ENCODE measurements at regions not wholly inside any gene's neighbourhood (a gene's known extent, or its start where the extent isn't known, plus 50 kb on each side); places are given as distances from the start of the nearest gene placed in this dataset.
A peak's percentile ranks its signal among the peaks of the same experiment; 100 is the strongest.
"Not testable (repeated sequence)": the region's sequence is repeated elsewhere in the genome, so short reads cannot be mapped to it uniquely, and the experiment has no call there.

- no peak for DNase-seq
Observed at GRCh38 chr3:67064105-67064504, 66.0 kb downstream of the KBTBD8 start.

- no peak for DNase-seq
Observed at GRCh38 chr3:67067251-67067650, 69.1 kb downstream of the KBTBD8 start.

- not testable (repeated sequence) for DNase-seq
Observed at GRCh38 chr3:67072640-67073039, 74.5 kb downstream of the KBTBD8 start.

GRCh38 chr3:67073812-67074211 lies 75.7 kb downstream of the KBTBD8 start:
- DNase-seq: no peak

- no peak for DNase-seq
Observed at GRCh38 chr3:67075295-67075694, 77.2 kb downstream of the KBTBD8 start.

- DNase-seq: no peak
Observed at GRCh38 chr3:67076607-67077006, 78.5 kb downstream of the KBTBD8 start.

GRCh38 chr3:67077656-67078055 lies 79.5 kb downstream of the KBTBD8 start:
- DNase-seq: no peak

- no peak for DNase-seq
Observed at GRCh38 chr3:67082533-67083024, 84.5 kb downstream of the KBTBD8 start.

- DNase-seq: no peak
Observed at GRCh38 chr3:67083277-67083676, 85.2 kb downstream of the KBTBD8 start.

GRCh38 chr3:67087788-67088187 lies 89.7 kb downstream of the KBTBD8 start:
- no peak for DNase-seq

- no peak for DNase-seq
Observed at GRCh38 chr3:67090474-67090873, 92.4 kb downstream of the KBTBD8 start.

GRCh38 chr3:67093305-67093704 lies 95.2 kb downstream of the KBTBD8 start:
- no peak for DNase-seq

- no peak for DNase-seq
Observed at GRCh38 chr3:67094167-67094566, 96.1 kb downstream of the KBTBD8 start.

- DNase-seq: no peak
Observed at GRCh38 chr3:67094774-67095173, 96.7 kb downstream of the KBTBD8 start.

GRCh38 chr3:67104388-67104787 lies 106.3 kb downstream of the KBTBD8 start:
- no peak for DNase-seq

GRCh38 chr3:67106874-67107273 lies 108.8 kb downstream of the KBTBD8 start:
- no peak for DNase-seq

- no peak for DNase-seq
Observed at GRCh38 chr3:67109651-67110204, 111.6 kb downstream of the KBTBD8 start.

GRCh38 chr3:67113802-67114407 lies 115.8 kb downstream of the KBTBD8 start:
- peak; percentile 38 for DNase-seq

GRCh38 chr3:67118122-67118521 lies 120.0 kb downstream of the KBTBD8 start:
- DNase-seq: no peak

GRCh38 chr3:67118635-67119034 lies 120.5 kb downstream of the KBTBD8 start:
- no peak for DNase-seq

- no peak for DNase-seq
Observed at GRCh38 chr3:67123914-67124313, 125.8 kb downstream of the KBTBD8 start.

- DNase-seq: no peak
Observed at GRCh38 chr3:67127254-67127653, 129.1 kb downstream of the KBTBD8 start.

GRCh38 chr3:67142432-67142831 lies 144.3 kb downstream of the KBTBD8 start:
- no peak for DNase-seq

- DNase-seq: no peak
Observed at GRCh38 chr3:67145738-67146137, 147.6 kb downstream of the KBTBD8 start.

- no peak for DNase-seq
Observed at GRCh38 chr3:67154429-67154828, 156.3 kb downstream of the KBTBD8 start.

All from NCI-H2029 (cell line).